Caki2 (cell line): ENCODE measurements at regions not wholly inside any gene's neighbourhood (a gene's known extent, or its start where the extent isn't known, plus 50 kb on each side); places are given as distances from the start of the nearest gene placed in this dataset.

Source experiments
- DNase-seq: peaks from one replicate; pipeline ENCODE4 v3.0.0-alpha.2; 2015; ENCODE audit warnings: low read depth
- in situ Hi-C: cut with HindIII; loops from 2 replicates; pipeline ENCODE4 v1.10.0; 2016; ENCODE audit warnings: low sequenced_read_pairs, low pct_unique_long_range_greater_than_20kb, mixed read lengths

DNA sequence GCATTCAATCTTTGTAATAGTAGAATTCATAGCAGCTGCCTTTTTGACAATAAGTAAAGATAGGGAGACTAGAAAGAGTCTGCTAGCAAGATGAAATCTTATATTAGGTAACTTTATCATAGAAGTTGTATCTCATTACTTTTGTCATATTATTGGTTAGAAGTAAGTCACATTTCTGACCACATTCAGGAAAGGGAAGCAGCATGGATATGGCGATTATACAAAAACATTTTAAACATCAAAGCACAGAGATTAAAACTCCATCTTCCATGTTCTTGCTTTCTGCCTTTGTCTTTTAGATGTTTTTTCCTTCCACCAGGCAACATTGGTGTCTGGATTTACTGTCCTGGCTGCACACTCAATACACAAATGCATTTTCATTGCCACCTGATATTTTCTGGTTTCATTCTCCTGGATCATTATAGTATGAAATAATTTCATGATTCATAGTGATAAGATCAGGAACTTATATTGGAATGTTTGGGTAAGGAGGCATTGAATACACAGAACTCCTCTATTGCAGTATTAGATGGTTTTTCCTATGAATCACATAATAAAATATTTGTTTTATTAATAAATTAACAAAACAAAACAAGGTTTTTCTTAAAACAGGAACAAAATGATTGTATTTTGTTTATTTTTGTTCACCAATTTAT, 1460.3 kb upstream of the CADM2 start:
- in situ Hi-C loops: no loop called here
- no peak for DNase-seq

DNA sequence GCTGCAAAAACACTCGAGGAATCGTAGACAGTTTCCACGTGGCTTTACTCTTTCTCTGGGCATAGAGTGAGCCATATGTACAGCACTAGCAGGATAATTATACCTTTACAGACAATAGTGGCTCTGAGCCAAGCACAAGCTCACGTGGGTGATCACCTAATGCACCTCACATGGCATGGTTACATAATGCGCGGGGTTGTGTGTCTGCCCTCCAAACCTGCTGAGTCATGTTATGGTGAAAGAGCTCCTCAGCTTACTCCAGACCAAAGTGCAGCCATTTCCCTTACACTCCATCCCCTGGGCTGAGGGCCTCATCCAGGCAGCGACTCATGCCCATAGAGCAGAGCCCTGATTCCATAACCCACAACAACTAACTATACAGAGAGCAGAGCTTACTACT, 1458.4 kb upstream of the CADM2 start:
- in situ Hi-C loops: no loop called here
- peak; percentile 42 for DNase-seq

DNA sequence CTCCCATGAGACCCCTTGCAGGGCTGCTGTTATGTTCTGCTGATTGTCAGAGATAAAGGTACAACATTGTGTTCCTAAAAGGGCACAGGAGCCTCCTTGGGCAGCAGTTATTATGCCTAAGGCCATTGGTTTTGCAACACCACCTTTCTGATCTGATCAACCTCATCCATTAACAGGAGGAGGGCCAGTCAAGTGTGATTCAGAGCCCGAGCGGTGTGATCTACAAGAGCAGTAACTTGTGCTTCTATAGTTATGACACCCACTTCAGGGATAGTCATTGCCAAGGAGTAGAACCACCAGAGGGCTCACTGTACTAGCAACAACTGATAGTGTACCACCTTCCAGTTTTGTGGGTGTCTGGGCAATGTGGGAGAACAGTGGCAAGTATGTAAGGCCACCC, 1457.9 kb upstream of the CADM2 start:
- in situ Hi-C loops: no loop called here
- DNase-seq: no peak

DNA sequence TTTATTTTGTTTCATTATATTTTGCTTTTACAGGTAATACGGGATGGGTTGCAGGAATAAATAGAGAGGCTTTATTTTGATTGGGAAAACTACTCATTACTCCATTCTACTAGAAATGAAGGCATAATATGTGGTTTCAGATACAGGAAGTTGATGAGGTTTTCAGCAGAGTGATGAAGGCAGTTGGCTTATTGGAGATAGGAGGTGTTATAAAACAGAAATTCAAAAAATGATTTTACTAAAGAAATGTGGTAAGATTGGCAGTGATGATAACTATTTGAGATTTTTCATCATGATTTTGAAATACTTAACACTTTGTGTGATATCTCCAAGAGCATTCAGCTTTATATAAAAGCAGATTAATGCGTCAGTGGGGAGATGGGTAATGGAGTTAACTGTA, 1445.7 kb upstream of the CADM2 start:
- in situ Hi-C loops: no loop called here
- no peak for DNase-seq

DNA sequence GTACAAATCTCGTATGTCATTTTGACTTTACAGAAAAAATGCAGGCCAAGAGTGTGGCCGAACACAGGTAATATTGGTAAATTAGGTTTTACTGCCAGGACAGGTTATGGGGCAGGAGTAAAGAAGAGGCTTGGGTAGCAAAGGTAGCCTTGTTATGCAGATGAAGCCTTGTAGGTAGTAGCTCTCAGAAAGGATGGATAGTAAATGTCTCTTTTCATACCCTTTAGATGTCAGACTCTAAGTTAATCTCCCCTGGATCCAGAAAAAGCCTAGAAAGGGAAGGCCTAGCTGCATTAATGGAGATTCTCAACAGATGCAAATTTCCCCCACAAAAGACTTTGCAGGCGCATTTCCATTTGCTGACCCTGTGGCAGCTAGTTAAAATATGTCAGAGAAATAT, 1445.1 kb upstream of the CADM2 start:
- in situ Hi-C loops: no loop called here
- no peak for DNase-seq

DNA sequence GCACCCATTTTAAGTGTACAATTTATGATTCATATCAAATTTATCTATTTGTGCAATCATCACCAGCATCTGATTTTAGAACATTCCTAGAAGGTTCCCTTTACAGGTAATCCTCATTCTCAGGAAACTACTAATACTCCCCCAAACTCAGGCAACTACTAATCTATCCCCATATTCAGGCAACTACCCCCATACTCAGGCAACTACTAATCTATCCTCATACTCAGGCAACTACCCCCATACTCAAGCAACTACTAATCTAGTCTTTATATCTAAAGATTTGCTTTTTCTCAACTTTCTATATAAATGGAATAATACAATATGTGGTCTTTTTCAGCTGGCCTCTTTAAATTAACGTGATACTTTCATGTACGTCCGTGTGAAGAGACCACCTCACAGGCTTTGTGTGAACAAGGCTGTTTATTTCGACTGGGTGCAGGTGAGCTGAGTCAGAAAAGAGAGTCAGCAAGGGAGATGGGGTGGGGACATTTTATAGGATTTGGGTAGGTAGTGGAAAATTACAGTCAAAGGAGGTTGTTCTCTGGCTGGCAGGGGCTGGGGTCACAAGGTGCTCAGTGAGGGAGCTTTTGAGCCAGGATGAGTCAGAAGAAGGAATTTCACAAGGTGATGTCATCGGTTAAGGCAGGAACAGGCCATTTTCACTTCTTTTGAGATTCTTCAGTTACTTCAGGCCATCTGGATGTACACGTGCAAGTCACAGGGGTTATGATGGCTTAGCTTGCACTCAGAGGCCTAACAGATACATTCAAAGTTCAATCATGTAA, 1444.5 kb upstream of the CADM2 start:
- DNase-seq: peak; percentile 54
- in situ Hi-C loops: no loop called here

DNA sequence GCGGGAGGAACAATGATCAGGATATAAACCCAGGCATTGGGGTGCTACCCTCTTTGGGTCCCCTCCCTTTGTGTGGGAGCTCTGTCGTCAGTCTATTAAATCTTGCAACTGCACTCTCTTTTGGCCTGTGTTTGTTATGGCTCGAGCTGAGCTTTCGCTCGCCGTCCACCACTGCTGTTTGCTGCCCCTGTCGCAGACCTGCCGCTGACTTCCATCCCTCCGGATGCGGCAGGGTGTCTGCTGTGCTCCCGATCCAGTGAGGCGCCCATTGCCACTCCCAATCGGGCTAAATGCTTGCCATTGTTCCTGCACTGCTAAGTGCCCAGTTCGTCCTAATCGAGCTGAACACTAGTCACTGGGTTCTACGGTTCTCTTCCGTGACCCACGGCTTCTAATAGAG, 1443.7 kb upstream of the CADM2 start:
- DNase-seq: no peak
- in situ Hi-C loops: no loop called here

DNA sequence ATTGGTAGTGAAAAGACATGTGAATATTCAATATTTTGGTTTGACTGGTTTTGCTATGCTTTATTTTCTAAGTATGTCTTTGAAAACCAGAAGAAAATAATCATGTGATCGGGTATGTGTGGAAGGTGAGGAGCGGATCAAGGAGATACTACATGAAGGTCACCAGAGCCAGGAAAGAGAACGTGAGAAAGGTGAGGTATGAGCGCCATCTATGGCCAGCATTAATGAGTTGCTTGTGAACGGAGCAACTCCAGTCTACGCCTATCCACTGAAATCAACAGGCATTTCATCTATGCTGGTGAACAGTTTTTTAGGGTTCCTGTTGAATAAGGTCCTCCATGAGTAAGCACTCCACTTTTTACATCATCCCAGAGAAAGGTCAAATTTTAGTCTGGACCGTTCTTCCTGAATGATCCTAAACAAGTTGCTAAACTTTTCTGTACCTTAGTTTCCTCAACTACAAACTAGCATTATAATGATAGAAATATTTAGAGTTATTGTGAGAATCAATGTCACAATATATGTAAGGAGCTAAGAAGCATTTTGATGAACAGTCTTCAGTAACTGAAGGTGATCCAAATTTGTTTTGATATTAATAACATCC, 1435.2 kb upstream of the CADM2 start:
- in situ Hi-C loops: no loop called here
- DNase-seq: peak; percentile 32

DNA sequence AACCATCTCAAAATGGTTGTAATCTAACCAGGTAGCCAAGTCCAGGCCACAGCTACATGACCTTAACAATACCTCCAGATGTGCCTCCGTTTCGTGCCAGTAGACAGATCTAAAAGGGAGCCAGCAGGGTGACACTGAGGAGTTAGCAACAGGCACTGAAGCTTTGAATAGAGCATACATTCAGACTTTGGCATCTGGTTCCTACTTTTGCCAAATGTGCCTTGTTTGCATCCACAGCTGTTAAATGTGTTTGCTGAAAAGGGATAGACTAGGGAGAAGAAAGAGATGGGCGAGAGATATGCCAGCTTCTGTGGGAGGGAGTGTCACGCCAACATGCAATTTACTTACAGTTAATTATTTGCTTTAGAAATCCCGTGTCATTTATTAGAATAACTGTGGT, 1433.9 kb upstream of the CADM2 start:
- DNase-seq: no peak
- in situ Hi-C loops: no loop called here

DNA sequence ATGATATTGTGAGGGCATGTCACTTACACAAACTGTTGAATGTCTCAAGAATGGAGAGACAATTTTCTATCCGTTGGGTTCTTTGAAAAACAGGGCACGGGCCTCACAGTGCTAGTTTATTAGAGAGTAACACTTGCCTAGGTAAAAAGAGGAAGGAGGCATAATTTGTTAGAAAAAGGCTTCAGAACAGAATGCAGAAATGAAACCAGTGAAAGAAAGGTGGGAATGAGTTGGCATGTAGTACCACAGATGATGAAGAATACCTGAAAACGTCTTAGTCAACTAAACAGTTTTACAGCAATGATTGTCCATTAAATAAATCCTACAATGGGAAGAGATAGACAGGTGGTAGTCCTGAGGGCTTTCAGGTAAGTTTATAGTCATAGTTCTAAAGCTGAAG, 1399.7 kb upstream of the CADM2 start:
- in situ Hi-C loops: no loop called here
- no peak for DNase-seq

DNA sequence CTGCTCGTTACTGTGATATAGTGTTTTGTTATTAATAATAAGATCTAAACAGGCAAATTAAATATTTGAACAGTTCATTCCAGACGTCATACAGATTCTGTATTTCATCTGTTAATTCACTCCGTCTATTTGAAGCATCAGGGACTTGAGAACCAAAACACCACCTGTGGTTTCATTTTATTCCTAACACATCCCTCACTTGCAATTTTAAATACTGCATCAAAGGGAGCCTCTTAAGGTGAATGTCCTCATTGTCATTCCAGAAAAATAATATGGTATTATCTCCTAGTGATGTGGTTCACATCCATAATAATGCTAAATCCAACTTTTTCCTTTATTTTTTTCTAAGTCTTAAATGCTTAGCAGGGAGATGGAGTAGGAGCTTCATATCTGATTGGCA, 1390.9 kb upstream of the CADM2 start:
- no peak for DNase-seq
- in situ Hi-C loops: no loop called here

DNA sequence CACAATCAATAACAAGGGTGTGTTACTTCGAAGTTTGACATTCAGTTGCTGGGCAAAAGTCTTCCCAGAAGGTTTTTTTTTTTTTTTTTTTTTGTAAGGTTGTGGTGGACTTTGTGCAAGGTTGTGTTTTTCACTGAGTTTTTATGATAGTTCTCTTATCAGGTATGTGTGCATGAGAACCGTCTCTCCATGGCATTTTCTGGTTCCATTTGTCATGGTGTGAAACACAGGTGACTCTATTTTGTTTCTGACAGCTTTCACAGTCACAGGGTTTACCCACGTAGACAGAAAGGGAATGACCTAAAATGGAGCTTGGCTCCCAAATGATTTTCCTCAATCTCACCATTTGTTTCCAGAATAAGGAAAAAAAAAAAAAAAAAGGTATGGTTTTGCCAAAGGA, 1377.2 kb upstream of the CADM2 start:
- in situ Hi-C loops: no loop called here
- DNase-seq: no peak

DNA sequence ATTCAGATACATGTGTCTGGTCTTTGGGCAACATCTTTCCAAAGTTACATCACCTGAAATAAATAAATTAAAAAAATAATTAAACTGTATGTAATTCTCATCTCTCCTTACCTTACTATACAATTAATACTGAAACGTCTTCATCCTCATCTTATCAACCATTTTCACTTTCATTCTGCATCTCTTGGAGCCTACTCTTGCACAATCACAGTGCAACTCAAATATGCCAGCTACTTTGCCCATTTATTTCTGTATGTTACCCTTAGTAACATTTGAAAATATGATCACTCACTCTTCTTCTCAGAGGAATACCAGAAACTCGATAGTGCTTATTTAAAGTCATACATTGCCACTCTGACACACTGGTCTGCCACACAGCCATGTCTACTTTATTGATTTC, 1357.1 kb upstream of the CADM2 start:
- in situ Hi-C loops: no loop called here
- DNase-seq: no peak

DNA sequence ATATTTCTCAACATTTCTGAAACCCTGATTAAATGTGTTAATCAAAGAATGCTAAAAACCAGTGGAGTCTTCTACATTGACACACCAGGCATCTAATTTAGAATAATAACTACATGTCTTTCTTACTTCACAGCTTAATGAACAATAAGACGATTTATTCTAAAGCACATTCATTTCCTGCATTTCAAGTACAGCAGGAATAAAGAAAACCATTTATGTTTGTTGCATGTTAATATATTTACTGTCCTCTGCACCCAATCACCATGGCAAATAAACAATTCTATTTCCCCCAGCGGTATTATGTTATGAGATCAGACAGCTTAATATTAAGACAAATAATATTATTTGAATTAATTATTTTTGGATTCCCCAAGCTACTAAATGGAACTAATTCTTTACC, 1336.3 kb upstream of the CADM2 start:
- in situ Hi-C loops: no loop called here
- DNase-seq: no peak

DNA sequence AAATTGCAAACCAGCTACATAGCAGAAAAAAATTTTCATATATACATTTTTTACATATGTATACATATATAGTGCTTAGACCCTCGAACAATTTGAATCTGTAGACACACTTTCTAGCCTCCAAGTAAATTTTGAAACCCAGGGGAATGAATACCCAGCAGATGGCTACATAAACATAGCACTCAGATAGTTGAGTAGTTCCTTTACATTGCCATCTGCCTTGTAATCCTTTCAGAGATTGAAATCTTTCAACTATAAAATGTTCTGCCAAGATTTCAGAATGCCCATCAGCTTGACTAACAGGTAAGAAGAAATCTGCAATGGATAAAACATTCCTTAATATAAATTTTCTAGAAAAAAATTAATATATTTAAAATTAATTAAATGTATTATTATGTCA, 1333.5 kb upstream of the CADM2 start:
- in situ Hi-C loops: no loop called here
- DNase-seq: no peak

DNA sequence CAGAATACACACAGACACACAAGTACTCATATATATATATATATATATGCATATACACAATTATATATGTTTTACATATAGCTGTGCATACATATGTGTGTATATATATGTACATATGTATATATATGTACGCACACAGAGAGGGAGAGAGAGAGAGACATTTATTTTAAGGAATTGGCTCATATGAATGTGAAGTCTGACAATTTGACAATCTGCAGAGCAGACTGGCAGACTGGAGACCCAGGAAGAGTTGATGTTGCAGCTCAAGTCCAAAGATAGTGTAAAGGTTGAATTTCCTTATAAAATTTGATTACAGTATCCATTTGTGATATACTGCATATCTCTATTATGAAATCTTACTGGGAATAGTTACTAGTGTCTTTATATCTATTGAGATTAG, 1330.3 kb upstream of the CADM2 start:
- DNase-seq: no peak
- in situ Hi-C loops: no loop called here

DNA sequence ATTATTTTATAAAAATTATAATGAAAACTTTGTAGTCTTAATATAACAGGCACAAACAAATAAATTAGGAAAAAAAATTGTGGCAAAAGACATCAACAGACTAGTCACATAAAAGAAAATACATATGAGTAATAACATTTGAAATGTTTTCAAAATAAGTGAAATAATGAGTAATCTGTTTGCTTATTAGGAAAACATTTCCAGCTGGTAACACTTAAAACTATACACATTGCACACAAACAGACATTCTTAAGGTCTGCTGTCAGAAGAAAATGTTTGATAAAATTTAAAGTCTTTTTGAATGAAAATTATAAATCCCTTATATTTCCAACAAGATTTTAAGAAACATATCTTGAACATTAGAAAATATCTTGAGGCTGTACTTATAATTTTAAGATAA, 1326.3 kb upstream of the CADM2 start:
- in situ Hi-C loops: no loop called here
- no peak for DNase-seq

DNA sequence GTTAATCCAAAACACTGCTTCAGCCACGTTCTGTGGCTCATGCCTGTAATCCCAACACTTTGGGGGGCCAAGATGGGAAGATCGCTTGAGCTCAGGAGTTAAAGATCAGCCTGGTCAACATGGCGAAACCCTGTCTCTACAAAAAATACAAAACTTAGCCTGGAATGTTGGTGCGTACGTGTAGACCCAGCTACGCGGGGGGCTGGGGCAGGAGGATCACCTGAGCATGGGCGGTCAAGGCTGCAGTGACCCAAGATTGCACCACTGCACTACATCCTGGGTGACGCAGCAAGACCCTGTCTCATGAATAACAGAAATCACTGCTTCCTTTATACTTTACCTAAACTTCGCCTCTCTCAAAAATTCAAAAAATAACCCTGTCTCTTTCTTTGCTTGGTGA, 1325.0 kb upstream of the CADM2 start:
- DNase-seq: no peak
- in situ Hi-C loops: no loop called here

DNA sequence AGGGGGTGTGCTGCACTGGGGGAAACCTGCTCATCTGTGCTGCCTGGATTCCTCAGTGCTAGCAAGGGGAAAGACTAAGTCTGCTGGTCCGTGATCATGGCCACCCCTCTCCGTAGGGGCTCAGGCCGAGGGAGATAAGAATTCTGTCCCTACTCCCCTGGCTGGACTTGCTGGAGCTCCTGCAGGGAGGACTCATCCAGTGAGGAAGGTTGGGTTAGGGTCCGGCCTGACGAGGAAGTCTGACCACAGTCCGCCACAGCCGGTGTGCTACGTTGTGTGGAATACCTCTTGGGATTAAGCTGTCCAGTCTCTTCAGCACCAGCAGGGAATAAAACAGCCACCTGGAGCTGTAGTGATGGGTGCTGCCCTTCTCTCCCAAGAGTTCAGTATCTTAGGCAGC, 1309.1 kb upstream of the CADM2 start:
- in situ Hi-C loops: no loop called here
- DNase-seq: no peak

DNA sequence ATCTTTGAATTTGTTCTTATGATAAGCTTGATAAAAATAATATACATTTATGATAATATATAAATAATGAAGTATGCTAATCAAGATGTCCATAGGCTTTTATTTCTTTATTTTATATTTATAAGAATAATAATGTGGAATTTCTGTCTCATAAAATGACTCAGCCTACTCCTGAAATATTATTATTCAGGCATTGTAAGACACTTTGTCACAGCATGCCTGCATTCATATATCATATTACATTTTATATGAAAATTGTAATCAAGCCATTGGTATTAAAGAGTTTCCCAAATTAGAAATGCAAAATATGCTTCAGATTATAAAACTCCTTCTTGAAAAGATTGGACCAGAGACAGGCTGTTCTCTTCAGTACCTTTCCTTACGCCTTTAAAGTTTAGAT, 1303.7 kb upstream of the CADM2 start:
- DNase-seq: no peak
- in situ Hi-C loops: no loop called here
